ENCODE measurements at regions not wholly inside any gene's neighbourhood (a gene's known extent, or its start where the extent isn't known, plus 50 kb on each side); places are given as distances from the start of the nearest gene placed in this dataset.

- no peak for TF ChIP-seq YY1 (IDR thresholded peaks at IDR 0.05; ENCODE audit: low read depth)
- TF ChIP-seq REST (IDR thresholded peaks at IDR 0.05; ENCODE audit: low read depth), result no peak
- TF ChIP-seq EGR1 (IDR thresholded peaks at IDR 0.05), result no peak
Measured at GRCh38 chr3:99071096-99071495, 169.6 kb upstream of the DCBLD2 start.

Data from Ishikawa (cell line).